Psoas muscle (tissue), 7 donors: ENCODE measurements at regions not wholly inside any gene's neighbourhood (a gene's known extent, or its start where the extent isn't known, plus 50 kb on each side); places are given as distances from the start of the nearest gene placed in this dataset.

Source experiments
- ATAC-seq, 4 donors: fragments of 200-7000 bp; cut with Tn5 transposase; one replicate each; pipeline ENCODE4 v1.9.1; 2020; ENCODE audit warnings: moderate library complexity in 3 of 4, mild to moderate bottlenecking in 2 of 4
- DNase-seq, 2 donors: peaks; one replicate each; pipeline ENCODE4 v3.0.0-alpha.2; 2020
- H3K27ac ChIP-seq: fragments of 200-600 bp; one replicate; pipeline ENCODE4 v1.8.0; 2022
- H3K27me3 ChIP-seq, 3 donors: fragments of 200-600 bp in 1 of 3; one replicate each; pipeline versions ENCODE4 v1.6.1 to v1.8.0; 2013 to 2022; ENCODE audit warnings: low read length in 2 of 3, mild to moderate bottlenecking in 2 of 3, moderate library complexity in 1 of 3; ENCODE audit not compliant: insufficient read depth in 3 of 3
- H3K36me3 ChIP-seq, 2 donors: fragments of 200-600 bp in 1 of 2; one replicate each; pipeline versions ENCODE4 v1.6.1 to v1.8.0; 2013 to 2022; ENCODE audit warnings: low read depth in 1 of 2, mild to moderate bottlenecking in 1 of 2, moderate library complexity in 1 of 2; ENCODE audit not compliant: insufficient read depth in 1 of 2
- H3K4me1 ChIP-seq: fragments of 200-600 bp; one replicate; pipeline ENCODE4 v1.8.0; 2022
- H3K4me3 ChIP-seq: fragments of 200-600 bp; one replicate; pipeline ENCODE4 v1.8.0; 2022; ENCODE audit warnings: mild to moderate bottlenecking
- H3K9me3 ChIP-seq: fragments of 200-600 bp; one replicate; pipeline ENCODE4 v1.8.0; 2022
- CTCF ChIP-seq: fragments of 200-600 bp; IDR thresholded peaks from one replicate; pipeline ENCODE4 v1.8.0; 2022; ENCODE audit warnings: antibody characterized with exemption
- WGBS, 3 donors: extraction: QIAGEN DNeasy Blood & Tissue Kit; methylation state at CpG; one replicate each; pipeline versions ENCODE4 v1.1.6 to v1.1.7; 2013; 5-methylcytosine and 5-hydroxymethylcytosine counted together
- intact Hi-C, 2 donors: fragments of 100-400 bp; cut with DNase I; formaldehyde crosslinking; loops; one replicate each; pipeline versions ENCODE4 v1.11.0 to v1.14.2; 2022
- donor health status: healthy with polysubstance abuse.
- donor health status: DM: no; HTN: no; CAD: no; lungs with moderate emphysema.
- donor health status: Bipolar disorder and iron deficiency.
- donor health status: healthy.
- donor health status: DM: yes; HTN: yes; CAD: no.
- donor health status: DM: no; HTN: no; CAD: no.
- donor health status: DM: yes; HTN: yes; CAD: no.

- Histone ChIP-seq H3K4me3 (no peak overlapping the region), H3K9me3 (no peaks in the 10 kb centered on the region), H3K27me3 (no peaks in the 10 kb centered on the region), H3K27ac (no peak overlapping the region), H3K4me1 (no peaks in the 10 kb centered on the region), H3K36me3 (no peaks in the 10 kb centered on the region)
- DNase-seq: no peak
- TF ChIP-seq CTCF: no peak
- intact Hi-C loops: no loop called here
- no peak for ATAC-seq
These were observed 488.0 kb downstream of the CBLN2 start for GRCh38 chr18:72056171-72056570.

GRCh38 chr18:72041313-72042032, 502.7 kb downstream of the CBLN2 start:
- 60 to 66% (median 63%) methylated on average over 7 of the region's 7 CpGs for WGBS, 3 donors
- H3K4me3 ChIP-seq: no peak overlapping the region
- DNase-seq (no peak), ATAC-seq (no peak)
- H3K9me3 ChIP-seq: no peaks in the 10 kb centered on the region
- no peaks in the 10 kb centered on the region for H3K4me1 ChIP-seq
- TF ChIP-seq CTCF: no peak
- no peak overlapping the region for H3K27ac ChIP-seq
- H3K36me3 ChIP-seq: no peaks in the 10 kb centered on the region
- intact Hi-C loops: no loop called here
- H3K27me3 ChIP-seq: no peaks in the 10 kb centered on the region

- ATAC-seq: no peak
- Histone ChIP-seq H3K4me1 (no peaks in the 10 kb centered on the region), H3K36me3 (no peaks in the 10 kb centered on the region), H3K27ac (no peak overlapping the region), H3K4me3 (no peak overlapping the region), H3K9me3 (no peaks in the 10 kb centered on the region), H3K27me3 (no peaks in the 10 kb centered on the region)
- TF ChIP-seq CTCF: no peak
- DNase-seq: no peak
- intact Hi-C loops: no loop called here
- WGBS, 3 donors: 36 to 51% (median 50%) methylated on average over 4 of the region's 4 CpGs
These were observed 530.7 kb downstream of the CBLN2 start for GRCh38 chr18:72013427-72013850.

GRCh38 chr18:71998547-71999097, 545.5 kb downstream of the CBLN2 start:
- no peak for TF ChIP-seq CTCF
- Histone ChIP-seq H3K36me3 (no peaks in the 10 kb centered on the region), H3K27me3 (no peaks in the 10 kb centered on the region), H3K27ac (no peak overlapping the region), H3K9me3 (no peaks in the 10 kb centered on the region), H3K4me3 (no peak overlapping the region), H3K4me1 (no peaks in the 10 kb centered on the region)
- DNase-seq: no peak
- WGBS, 3 donors: 40 to 53% (median 52%) methylated on average over 4 of the region's 4 CpGs
- ATAC-seq: no peak
- intact Hi-C loops: no loop called here
